ENCODE measurements at regions not wholly inside any gene's neighbourhood (a gene's known extent, or its start where the extent isn't known, plus 50 kb on each side); places are given as distances from the start of the nearest gene placed in this dataset.

GRCh38 chr2:14285812-14286211, 346.7 kb upstream of the LRATD1 start:
- Histone ChIP-seq H4K91ac (replicated peaks; ENCODE audit: insufficient read length, low read length) (no peak overlapping the region), H3K4me3 (ENCODE audit: extremely low read depth in 1 of 4, insufficient read depth in 2 of 4, low read depth in 3 of 4, low read length in 4 of 4) (no peak overlapping the region), H3K23me2 (ENCODE audit: low read depth, low read length) (no peaks in the 10 kb centered on the region; the same call in 1 of the 2 replicates), H3K23ac (ENCODE audit: insufficient read length) (no peak overlapping the region), H2AK5ac (ENCODE audit: low read depth, low read length) (no peak overlapping the region), H4K20me1 (replicated peaks in 1 of 2; ENCODE audit: control insufficient read depth in 1 of 2, insufficient read depth in 2 of 2, low read length in 2 of 2) (no peaks in the 10 kb centered on the region), H2BK20ac (ENCODE audit: low read length) (no peak overlapping the region), H2BK12ac (ENCODE audit: low read depth, low read length) (no peak overlapping the region), H4K5ac (ENCODE audit: insufficient read length, low read depth, low read length) (no peak overlapping the region), H3K18ac (ENCODE audit: extremely low read depth, low read length) (no peak overlapping the region), H2AFZ (ENCODE audit: low read length) (no peak overlapping the region), H2BK5ac (ENCODE audit: low read depth, low read length) (no peak overlapping the region), H3K4me2 (ENCODE audit: insufficient read depth in 1 of 2, low read depth in 2 of 2, low read length in 2 of 2) (no peak overlapping the region), H3K14ac (ENCODE audit: insufficient read length) (no peak overlapping the region), H3K9me3 (ENCODE audit: insufficient read depth in 2 of 2, low read depth in 1 of 2, low read length in 1 of 2) (no peaks in the 10 kb centered on the region), H3K79me2 (ENCODE audit: control insufficient read depth in 1 of 2, insufficient read depth in 2 of 2, low read length in 2 of 2) (no peaks in the 10 kb centered on the region), H4K8ac (ENCODE audit: extremely low read depth, insufficient read depth, low read length) (no peak overlapping the region), H3K36me3 (ENCODE audit: control insufficient read depth in 2 of 4, insufficient read depth in 4 of 4, low read length in 3 of 4) (no peaks in the 10 kb centered on the region), H3K4me1 (replicated peaks in 1 of 4; ENCODE audit: control insufficient read depth in 3 of 4, insufficient read depth in 4 of 4, low read length in 3 of 4) (no peaks in the 10 kb centered on the region), H3K4ac (replicated peaks; ENCODE audit: insufficient read length, low read depth, low read length) (no peak overlapping the region), H3K79me1 (ENCODE audit: low read depth, low read length) (no peaks in the 10 kb centered on the region), H3K56ac (replicated peaks; ENCODE audit: insufficient read length, low read depth, low read length) (no peak overlapping the region), H3K9ac (replicated peaks in 1 of 4; ENCODE audit: extremely low read depth in 1 of 4, low read depth in 3 of 4, low read length in 3 of 4) (no peak overlapping the region), H2BK15ac (ENCODE audit: low read length) (no peak overlapping the region), H3K27me3 (replicated peaks in 1 of 4; ENCODE audit: control insufficient read depth in 3 of 4, extremely low read depth in 1 of 4, insufficient read depth in 3 of 4, low read length in 3 of 4) (no peaks in the 10 kb centered on the region), H2BK120ac (replicated peaks; ENCODE audit: low read depth, low read length) (no peak overlapping the region), H3K27ac (ENCODE audit: low read depth, low read length) (no peak overlapping the region)
- DNase-seq (ENCODE audit: low read depth in 1 of 2, low spot score in 2 of 2) (no peak), FAIRE-seq (no peak)
- CTCF ChIA-PET (ENCODE audit: partially characterized antibody) = no interaction called here
- POLR2A ChIA-PET (ENCODE audit: partially characterized antibody) = no interaction called here
- 88% methylated on average over 1 of the region's 1 CpG; no CpG with 5 or more reads in 1 of the 2 experiments for WGBS, 2 experiments (ENCODE audit: extremely low coverage in 1 of 2, insufficient coverage in 1 of 2, insufficient read length in 1 of 2, insufficient replicate concordance in 2 of 2, low coverage in 1 of 2, low lambda C conversion rate in 2 of 2, missing lambda C conversion rate in 1 of 2)
- no peak for TF ChIP-seq POLR2AphosphoS5 (IDR thresholded peaks at IDR 0.05; ENCODE audit: low read depth, low read length)
- TF ChIP-seq YY1 (IDR thresholded peaks at IDR 0.05; ENCODE audit: low read depth, low read length) = no peak
- no peak for TF ChIP-seq SIRT6 (IDR thresholded peaks at IDR 0.05; ENCODE audit: low read length)
- TF ChIP-seq EP300 (IDR thresholded peaks at IDR 0.05; ENCODE audit: borderline replicate concordance in 1 of 2, low read depth in 2 of 2, low read length in 2 of 2) = no peak
- TF ChIP-seq CBX8 (IDR thresholded peaks at IDR 0.05; ENCODE audit: borderline replicate concordance, low read depth, low read length) = no peak
- no peak for TF ChIP-seq TBP (IDR thresholded peaks at IDR 0.05; ENCODE audit: low read depth, low read length)

All from H1 (cell line).